GM18861 (cell line): ENCODE measurements at regions not wholly inside any gene's neighbourhood (a gene's known extent, or its start where the extent isn't known, plus 50 kb on each side); places are given as distances from the start of the nearest gene placed in this dataset.
"Not testable (repeated sequence)": the region's sequence is repeated elsewhere in the genome, so short reads cannot be mapped to it uniquely, and the experiment has no call there.

Experiments
- ATAC-seq: cut with Tn5 transposase; IDR thresholded peaks from one replicate; pipeline ENCODE4 v1.9.1; 2021; ENCODE audit not compliant: unreplicated experiment

DNA sequence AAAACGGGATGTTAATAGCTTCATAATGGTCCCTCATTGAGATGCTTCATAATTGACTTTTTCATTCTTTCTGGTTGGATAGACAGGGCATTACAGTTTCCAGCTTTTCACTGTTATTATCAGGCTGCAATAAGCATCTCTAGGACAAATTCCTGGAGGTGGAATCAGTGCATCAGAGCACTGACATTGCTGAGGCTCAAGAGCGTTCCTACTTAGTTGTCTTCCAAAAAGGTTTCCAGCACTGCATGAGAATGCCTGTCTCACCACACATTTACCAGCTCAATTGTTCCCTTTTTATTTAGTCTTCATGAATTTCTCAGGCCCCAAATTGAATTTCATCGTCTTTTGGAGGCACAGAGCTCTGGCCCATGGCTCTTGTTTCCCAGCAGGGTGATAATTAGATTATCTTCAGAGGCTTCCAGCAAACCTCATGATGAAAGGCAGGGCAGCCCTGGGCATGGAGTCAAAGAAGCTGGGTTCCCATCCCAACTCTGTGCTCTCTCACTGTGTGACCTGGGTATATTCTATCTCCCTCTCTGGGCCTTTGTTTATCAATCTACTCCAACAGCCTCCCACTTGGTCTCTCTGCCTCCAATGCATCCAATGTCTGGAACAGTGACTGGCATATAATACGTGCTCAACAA lies 451.4 kb downstream of the PTPRU start:
- ATAC-seq = no peak

DNA sequence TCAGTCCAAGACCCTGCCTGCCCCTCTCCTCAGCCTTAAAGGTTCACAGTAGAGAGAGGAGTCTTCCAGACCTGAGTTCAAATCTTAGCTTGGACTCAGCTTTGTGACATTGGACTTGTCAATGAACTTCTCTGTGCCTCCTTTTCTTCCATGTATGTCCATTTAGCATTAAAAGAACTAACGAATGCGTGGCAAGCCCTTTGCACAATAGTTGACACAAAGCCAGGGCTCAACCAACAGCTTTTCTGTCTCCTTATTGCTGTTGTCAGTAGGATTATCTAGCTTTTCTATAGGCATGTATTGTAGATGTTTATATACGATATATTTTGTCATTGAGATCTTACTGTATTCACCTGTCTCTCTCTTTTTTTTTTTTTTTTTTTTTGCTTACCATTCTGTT lies 450.8 kb downstream of the PTPRU start:
- no peak for ATAC-seq

DNA sequence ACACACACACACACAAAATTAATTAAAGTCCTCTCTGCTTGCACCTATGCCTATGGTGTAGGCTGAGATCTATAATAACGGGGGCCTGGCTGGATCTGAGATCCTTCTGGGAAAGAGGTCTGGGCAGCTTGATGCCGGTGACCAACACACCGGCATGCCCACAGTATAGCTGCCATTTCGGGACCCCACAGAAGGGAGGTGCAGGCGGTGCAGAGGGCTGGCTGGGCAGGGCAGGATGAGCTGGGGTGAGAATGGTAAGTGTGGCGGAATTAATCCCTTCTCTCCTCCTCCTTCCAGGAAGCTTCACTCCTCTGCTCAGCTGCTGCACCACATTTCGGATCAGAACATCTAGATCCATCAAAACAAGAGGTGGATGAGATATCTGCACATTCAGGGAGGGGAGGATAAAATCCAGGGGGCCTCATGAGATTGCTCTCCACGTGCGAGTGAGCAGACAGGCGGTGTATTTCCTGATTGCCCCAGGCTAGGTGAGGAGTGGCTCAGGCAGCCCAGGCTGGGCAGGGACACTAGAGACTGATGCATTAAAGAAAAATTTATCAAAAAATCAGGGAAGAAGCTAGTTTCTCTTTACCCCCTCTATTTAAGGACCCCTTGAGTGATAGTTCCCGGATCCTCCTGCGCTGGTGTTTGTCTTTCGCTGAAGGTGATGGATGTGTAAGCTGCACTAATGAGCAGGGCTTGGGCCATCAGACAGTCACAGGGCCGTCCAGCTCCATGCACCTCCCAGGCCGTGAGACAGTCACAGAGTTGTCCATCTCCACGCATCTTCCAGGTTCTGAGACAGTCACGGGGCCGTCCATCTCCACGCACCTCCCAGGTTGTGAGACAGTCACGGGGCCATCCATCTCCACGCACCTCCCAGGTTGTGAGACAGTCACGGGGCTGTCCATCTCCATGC lies 449.9 kb downstream of the PTPRU start:
- no peak for ATAC-seq

DNA sequence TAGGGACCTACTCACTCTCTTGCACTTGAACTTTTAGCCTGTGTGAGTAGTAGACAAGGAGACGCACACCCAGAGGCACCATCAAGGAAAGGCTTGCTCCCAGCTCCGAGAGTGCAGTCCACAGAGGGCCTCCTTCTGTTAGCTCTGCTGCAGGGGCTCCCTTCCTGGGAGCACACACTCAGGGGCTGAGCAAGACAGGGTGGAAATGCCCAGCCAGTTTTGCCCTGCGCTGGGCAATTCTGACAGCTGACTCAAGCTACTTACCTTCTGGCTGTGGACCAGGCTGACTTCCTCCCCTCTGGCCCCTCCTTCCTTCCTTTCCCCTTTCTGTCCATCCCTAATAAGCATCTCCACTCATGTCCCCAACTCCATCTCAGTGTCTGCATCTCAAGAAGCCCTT lies 449.1 kb downstream of the PTPRU start:
- no peak for ATAC-seq

DNA sequence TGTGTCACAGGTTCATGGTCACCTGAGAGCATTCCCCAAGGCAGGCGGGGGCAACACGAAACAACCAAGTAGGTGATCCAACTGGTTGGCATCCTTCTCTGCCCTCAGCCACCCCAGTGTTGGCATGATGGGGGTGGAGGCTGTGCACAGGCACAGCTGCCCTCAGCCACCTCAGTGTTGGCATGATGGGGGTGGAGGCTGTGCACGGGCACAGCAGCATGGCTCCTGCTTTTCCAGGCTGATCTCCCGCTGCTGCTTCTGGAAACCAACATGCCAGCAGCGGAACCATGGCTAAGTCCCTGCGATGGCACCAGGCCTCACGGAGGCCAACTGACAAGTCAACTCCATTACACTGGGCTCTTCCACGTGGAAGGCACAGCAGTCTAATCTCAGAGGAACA lies 447.8 kb downstream of the PTPRU start:
- ATAC-seq = no peak

DNA sequence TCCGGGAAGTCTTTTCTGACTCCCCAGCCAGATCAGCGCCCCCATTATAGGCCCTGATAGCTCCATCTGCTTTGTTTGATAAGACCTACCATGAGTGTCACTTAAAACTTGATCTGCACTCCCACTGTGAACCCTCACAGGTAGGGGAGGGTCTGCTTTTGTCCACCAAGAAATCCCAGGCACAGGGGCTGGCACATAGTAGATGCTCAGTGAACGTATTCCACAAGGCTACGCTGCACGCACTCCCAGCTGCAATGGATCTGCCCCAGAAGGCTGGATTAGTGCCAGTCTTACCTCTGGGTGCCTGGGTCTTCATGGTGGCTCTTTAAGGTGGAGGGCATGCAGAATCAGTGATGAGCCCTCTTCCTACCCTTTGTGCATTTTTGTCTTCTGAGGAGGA lies 447.1 kb downstream of the PTPRU start:
- no peak for ATAC-seq

DNA sequence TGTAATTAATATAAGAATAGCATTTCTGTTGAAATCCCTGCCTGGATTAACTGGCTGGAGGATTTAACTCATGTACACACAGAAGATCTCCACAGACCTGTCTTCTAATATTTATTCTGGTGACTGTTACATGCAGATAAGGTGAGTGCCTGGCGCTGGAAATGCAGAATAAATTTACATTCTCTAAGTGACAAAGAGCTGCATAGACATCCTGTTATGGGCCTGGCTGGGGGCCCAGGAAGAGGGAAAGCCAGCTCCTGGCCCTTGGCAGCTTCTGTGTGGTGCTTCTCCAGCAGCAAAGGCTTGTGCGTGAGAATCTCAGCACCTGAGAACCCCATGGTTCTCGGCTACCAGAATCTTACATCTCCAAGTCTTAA lies 446.6 kb downstream of the PTPRU start:
- no peak for ATAC-seq

DNA sequence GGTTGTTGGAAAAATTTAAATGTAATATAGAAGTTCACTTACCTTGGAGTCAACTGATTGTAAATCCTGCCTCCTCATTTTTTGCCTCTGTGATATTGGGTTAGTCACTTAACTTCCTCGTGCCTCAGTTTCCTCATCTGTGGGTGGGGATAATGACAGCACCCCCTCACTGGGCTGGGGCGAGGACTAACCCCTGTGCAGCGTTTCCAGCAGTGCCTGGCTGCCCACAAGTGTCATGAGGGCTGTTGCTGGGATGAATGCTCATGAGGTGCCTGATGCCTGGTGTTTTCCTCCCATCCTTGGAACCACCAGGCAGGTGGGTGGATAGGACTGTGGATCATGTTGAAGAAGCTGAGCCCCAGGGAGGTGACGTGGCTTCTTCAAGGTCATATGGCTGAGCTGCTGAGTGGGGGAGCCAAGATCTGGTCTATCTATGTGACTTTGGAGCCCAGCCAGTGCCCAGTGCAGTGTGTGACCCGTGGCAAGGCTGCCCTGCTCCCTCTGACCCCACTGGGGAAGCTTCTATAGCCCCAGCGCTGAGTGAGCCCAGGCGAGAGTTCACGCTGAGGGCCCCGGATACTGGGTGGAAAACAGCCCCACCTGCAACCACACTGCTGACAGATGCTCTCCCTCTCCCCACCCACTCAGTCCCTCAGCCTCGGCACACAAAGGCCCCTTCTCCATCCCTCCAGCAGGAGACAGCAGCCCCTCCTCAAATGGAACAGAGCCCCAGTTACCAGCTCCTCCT lies 446.0 kb downstream of the PTPRU start:
- ATAC-seq = no peak

DNA sequence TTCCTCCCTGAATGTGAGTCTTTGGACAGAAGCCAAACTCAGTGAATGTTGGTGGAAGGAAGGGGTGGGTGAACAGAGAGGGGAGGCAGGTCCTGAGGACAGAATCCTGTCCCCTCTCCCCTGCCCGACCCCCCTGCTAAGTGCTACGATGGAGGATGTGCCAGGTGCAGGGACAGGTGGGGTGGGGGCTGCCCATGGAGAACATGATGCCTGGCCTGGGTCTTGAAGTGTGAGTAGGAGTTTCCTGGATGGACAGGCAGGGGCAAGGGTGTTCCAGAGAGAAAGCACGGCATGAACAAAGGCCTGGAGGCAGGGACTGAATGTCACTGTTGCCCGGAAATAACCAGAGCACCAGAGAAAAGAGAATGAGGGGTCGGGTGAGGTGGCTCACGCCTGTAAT lies 445.1 kb downstream of the PTPRU start:
- not testable (repeated sequence) for ATAC-seq

DNA sequence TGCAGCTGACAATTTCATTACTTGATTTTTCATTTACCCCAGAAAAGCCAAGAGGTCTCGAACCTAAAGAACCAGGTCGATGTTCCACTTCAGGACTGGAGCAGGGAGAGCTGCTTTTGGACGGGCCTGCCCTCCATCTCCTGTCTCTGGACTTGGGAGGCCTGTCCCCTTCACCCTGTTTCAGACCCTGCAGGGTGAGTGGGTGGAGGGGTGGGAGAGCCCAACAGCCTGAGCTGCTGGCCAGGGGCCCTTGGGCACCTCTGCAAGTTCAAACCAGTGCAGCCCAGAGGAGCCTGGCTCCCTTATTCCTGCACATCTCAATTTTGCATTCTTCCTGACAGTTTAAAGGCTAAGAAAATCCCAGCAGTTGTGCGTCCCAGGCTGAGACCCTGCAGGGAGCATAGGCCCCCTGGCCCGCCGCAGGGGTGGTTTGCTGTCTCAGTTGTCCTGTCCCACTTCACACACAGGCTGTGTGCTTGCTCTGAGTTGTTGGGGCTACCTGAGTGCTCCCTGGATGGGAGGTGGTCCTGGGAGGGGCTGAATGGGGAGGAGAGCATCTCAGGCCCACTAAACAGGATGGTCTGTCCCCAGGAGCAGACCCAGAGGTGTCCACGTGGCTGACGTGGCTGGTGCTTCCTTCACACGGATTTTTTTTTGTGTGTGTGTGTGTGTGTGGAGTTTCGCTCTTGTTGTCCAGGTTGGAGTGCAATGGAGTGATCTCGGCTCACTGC lies 443.7 kb downstream of the PTPRU start:
- ATAC-seq = no peak

DNA sequence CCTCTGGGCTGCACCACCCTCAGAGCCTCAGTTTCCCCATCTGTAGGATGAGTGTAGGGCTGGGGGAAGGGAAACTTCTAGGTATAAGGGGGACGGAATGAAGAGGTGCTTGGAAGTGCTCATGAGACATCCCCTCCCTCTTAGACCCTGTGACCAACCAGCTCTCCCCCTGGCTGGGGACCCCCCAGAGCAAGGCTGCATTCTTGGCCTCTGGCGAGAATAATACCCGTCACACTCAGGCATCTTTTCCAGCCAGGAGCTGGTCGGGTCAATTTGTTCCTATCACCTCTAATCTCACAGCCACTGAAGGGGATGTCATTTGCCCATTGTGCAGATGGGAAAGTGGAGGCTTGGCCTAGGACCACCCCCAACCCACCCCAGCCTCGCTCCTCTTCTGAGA lies 443.0 kb downstream of the PTPRU start:
- no peak for ATAC-seq

DNA sequence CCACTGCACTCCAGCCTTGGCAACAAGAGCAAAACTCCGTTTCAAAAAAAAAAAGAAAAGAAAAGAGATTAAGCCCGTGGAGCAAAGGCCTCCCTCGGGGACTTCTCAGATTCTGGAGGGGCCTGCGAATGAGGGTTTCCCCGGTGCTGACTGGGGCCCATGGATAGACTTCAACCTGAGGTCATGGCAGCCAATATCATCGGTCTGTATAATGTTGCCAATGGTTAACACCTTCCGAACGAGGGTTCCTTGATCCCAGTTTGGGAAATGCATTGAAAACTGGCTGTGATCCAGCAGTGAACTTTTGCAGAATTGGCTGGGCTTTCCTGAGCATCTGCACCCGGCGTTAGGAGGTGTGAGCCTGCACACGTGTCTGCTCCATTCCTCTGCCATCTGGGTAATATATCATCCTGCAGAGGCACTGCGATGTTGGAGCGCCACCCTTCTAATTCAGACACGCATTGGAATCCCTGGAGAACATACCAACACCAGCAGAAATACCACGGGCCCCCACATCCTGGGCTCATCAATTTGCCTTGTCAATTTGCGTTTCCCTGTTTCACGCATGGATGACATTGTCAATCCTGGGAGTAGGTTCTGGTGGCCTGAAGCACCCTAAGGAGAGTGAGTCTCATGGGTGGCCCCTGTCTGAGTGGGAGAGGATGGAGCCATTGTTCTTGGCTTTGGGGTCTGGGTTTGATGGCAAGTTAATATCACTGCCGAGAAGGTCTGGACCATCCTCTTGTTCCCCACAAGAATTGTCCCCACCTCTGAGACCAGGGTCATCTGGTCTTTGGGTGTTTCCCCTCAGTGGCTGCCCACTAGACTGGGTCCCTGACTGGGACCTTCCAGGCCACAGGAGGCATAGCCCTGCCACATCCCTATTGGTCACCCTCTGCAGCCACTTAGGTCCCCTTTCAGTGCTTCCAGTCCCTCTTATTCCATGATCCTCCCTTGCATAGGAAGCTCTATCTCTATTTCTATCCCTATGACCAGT lies 441.0 kb downstream of the PTPRU start:
- ATAC-seq = no peak

DNA sequence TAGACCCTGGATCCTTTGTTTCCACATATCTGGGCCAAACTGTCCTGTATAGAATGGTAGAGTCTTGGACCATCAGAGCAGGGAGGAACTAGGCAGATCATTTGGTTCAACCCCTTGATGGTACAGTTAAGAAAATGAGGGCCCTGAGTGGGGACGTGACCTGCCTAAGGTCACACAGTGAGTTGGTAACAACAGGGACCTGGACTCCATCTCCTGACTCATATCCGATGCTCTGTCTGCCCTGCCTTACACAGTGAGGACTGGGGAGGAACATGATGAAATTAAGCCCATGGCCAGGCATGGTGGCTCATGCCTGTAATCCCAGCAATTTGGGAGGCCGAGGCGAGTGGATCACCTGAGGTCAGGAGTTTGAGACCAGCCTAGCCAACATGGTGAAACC lies 440.2 kb downstream of the PTPRU start:
- ATAC-seq = no peak

DNA sequence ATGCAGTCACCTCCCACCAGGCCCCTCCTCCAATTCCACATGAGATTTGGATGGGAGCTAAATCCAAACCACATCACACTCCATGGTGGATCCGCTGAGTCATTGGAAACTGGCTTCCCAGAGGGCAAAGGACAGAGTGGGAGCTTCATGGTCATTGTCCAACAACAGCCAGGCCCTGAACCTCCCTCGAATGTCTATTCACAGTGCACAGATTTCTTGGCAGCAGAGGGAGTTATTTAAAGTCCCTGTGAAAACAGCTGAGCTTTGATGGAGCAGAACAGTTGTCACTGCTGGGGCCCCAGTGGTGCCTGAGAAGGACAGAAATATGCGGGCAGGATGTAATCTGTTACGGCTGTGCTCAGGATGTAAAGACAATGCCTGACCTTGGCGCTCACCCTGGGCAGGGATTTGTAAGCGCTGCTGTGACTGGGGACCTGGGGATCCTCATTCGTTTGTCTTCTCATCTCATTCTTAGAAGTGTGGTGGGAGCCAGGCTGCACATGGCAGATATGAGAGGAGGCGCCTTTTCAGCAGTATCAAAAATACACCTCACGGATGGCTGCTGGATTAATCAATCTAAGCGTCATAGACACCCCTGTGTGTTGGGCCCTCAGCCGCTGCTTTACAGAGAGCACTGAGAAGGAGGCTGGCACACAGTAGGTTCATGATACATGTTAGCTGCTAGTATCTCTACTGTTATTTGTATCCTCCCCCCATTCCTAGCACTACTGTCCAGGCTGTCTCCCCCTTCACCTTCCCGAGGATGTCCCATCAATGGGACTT lies 439.4 kb downstream of the PTPRU start:
- ATAC-seq = no peak

DNA sequence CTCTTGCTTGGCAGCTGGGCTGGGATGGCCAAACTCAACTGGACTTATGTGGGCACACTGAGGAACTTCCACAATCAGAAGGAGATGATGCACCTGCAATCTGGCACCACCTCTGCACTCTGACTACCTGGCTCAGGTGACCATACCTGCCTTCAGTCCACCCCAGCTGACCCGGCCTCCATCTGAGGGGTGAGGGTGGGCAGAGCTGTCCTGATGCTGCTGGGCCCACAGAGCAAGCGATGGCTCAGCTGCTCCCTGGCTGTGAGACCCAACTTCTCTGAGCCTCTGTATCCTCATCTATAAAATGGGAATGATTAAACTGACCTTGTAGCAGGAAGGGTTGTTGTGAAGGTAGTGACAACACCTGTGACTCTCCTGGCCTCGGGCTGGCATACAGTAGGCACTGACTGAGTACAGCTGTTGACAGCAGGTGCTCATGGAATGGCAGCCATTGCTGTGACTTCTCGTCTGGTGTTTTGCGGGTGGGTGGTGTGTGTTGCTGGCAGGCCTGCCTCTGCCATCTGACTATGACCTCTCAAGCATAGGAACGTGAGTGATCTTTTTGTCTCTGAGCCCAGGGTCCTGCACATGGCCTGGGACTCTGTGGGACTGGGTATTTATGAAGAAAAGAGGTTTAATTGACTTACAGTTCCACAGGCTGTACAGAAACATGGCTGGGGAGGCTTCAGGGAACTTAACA lies 438.5 kb downstream of the PTPRU start:
- ATAC-seq = no peak

DNA sequence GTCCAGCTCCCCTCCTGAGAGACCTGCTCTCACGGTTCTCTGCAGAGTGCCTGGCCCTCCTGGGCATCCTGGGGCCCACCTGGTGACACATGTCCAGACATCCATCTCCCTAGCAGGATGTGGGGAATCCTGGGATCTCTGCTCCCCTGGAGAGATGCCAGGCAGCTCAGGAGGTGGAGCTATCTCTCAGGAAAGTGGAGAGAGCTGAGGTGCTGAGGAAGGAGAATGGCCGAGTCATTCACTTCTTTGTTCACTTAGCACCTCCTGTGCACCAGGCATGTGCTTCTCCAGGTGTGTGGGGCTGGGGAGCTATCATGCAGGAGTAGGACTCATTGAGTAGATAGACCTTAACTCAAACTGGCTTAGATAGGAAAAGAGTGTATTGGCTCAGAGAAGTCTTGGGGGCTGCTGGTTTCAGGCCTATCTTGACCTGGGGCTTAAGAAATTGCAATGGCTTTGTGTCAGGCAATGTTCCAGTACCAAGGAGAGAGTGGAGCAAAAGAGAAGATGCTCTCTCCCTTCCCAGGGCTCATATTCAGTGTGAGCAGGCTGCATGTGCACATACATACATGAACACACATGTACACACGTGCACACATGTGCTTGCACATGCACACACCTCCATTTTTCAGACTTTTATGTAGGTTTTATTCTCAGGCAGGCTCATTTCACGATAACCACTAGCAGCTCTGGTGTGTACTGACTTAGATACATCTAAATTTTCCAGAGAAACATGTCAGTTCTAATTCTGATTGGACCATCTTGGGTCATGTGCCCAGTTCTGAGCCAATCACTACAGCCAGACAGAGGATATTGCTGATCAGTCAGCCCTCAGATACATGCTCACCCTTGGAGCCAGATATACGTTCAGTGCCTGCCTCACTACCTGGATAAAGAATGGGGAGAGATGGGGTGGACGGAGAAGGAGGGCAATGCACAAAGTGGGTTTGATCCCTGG lies 437.6 kb downstream of the PTPRU start:
- no peak for ATAC-seq

DNA sequence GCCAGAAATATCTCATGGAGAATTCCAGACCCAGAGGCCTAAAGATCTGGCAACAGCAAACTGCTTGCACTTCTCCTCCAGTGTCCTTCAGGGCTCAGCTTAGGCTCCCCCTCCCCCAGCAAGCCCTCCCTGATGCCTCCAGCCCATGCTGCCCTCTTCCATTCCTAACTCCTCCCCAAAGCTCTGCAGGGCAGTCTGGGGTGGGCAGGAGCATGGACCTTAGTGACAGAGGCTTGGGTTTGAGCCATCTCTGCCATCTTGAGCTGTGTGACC lies 436.8 kb downstream of the PTPRU start:
- no peak for ATAC-seq
